ENCODE measurements at regions not wholly inside any gene's neighbourhood (a gene's known extent, or its start where the extent isn't known, plus 50 kb on each side); places are given as distances from the start of the nearest gene placed in this dataset.

DNA sequence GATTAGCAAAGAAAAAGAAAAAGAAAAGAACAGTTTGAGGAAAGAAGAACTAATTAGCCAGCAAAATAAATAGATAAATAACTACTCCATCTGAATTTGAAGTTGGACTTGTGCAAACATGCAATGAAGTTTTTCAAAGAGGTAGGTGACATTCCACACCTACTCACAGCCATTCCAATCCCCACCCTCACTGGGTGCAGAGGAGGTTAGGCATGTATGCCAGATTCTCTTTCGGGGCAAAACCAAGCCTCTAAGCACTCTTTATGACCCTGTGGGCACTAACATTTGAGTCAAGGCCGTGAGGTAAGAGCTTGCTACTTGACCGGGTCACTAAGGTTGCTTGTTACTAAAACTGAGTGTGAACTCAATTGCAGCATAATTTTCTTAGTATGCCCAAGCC, 108.4 kb upstream of the SEMA3A start:
- DNase-seq (no peak), ATAC-seq (no peak)
- Mint-ChIP-seq H3K27ac (no peak overlapping the region), H3K36me3 (no peaks in the 10 kb centered on the region), H3K4me1 (no peaks in the 10 kb centered on the region), H3K4me3 (no peak overlapping the region), H3K27me3 (no peaks in the 10 kb centered on the region), H3K9me3 (peaks cover 0 to 1% (median 0%) of the 10 kb centered on the region in 11 donors)
- Histone ChIP-seq H3K4me3 (ENCODE audit: low read length) (no peak overlapping the region), H3K9me3 (ENCODE audit: control insufficient read depth in 2 of 3, low read length in 3 of 3) (no peaks in the 10 kb centered on the region), H3K27ac (ENCODE audit: low read depth, low read length) (no peak overlapping the region), H3K4me1 (ENCODE audit: control insufficient read depth in 2 of 2, insufficient read depth in 2 of 2, low read length in 2 of 2) (no peaks in the 10 kb centered on the region), H3K27me3 (ENCODE audit: control insufficient read depth in 2 of 2, insufficient read depth in 2 of 2, low read length in 2 of 2) (no peaks in the 10 kb centered on the region), H3K36me3 (ENCODE audit: control insufficient read depth in 2 of 3, insufficient read depth in 3 of 3, low read length in 3 of 3) (no peaks in the 10 kb centered on the region)
- POLR2A ChIA-PET = no interaction called here
- CTCF ChIA-PET = no interaction called here
- intact Hi-C loops (cut with micrococcal nuclease) = no loop called here

DNA sequence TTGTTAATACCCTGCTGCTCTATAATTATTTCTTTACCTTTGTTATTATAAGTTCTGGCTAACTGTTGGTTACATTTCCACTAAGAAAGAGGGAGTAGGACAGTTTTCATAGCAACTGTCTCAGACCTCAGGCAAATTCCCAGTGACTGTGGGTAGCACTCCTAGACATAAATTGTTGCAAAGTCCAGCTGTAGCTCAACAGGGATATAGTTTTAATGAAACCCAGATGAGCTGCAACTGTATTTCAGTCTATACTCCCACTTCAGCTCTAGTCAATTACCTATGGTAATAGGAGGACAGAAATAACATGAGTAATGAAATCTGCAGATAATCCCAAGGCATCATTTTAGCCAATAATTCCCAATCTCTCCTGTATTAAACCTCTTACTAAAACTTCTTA, 103.0 kb upstream of the SEMA3A start:
- Histone ChIP-seq H3K9me3 (ENCODE audit: control insufficient read depth in 2 of 3, low read length in 3 of 3) (no peaks in the 10 kb centered on the region), H3K4me3 (ENCODE audit: low read length) (no peak overlapping the region), H3K36me3 (ENCODE audit: control insufficient read depth in 2 of 3, insufficient read depth in 3 of 3, low read length in 3 of 3) (no peaks in the 10 kb centered on the region), H3K27me3 (ENCODE audit: control insufficient read depth in 2 of 2, insufficient read depth in 2 of 2, low read length in 2 of 2) (no peaks in the 10 kb centered on the region), H3K27ac (ENCODE audit: low read depth, low read length) (no peak overlapping the region), H3K4me1 (ENCODE audit: control insufficient read depth in 2 of 2, insufficient read depth in 2 of 2, low read length in 2 of 2) (no peaks in the 10 kb centered on the region)
- peaks cover 0 to 1% (median 0%) of the 10 kb centered on the region in 11 donors for H3K9me3 Mint-ChIP-seq
- ChIA-PET POLR2A (no interaction called here), CTCF (no interaction called here)
- H3K36me3 Mint-ChIP-seq = no peaks in the 10 kb centered on the region
- intact Hi-C loops (cut with micrococcal nuclease) = loop anchor here in 1 of 2 donors (5.0 kb wide), 1 partner anchor 75 kb away; no protein-coding TSS in a partner anchor
- DNase-seq (no peak), ATAC-seq (no peak)
- H3K4me1 Mint-ChIP-seq = no peaks in the 10 kb centered on the region
- no peak overlapping the region for H3K27ac Mint-ChIP-seq
- no peaks in the 10 kb centered on the region for H3K27me3 Mint-ChIP-seq
- H3K4me3 Mint-ChIP-seq = no peak overlapping the region

DNA sequence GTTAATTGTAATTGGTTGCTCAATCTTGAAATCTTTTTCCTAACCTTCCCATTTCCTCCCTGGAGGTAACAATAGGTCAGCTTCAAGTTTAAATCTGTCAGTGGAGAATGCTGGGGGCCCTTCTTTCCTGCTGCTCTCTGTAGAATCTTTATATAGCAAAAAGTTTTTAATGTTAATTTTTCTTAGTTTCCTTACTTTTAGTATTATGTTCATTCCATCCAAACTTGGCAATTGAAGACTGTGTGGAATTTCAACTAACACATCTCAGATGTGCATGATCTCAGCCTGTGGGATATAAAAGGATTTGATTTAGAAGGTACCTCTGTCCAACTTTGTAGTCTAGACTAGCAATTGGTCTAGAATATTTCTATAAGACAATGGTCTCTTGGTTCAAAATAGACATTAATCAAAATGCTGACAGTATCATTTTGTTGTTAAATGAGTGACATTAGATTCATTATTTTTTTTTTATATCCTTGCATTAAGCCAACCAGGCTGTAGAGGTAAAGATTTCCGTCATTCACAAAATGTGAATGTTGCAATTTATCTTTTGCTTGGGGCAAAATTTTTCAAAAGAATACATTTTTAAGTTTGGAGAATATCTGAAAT, 100.4 kb upstream of the SEMA3A start:
- no peaks in the 10 kb centered on the region for H3K27me3 ChIP-seq (ENCODE audit: control insufficient read depth in 2 of 2, insufficient read depth in 2 of 2, low read length in 2 of 2)
- POLR2A ChIA-PET = no interaction called here
- no peak for DNase-seq
- no peaks in the 10 kb centered on the region for H3K4me1 ChIP-seq (ENCODE audit: control insufficient read depth in 2 of 2, insufficient read depth in 2 of 2, low read length in 2 of 2)
- no peak overlapping the region for H3K4me3 ChIP-seq (ENCODE audit: low read length)
- H3K36me3 Mint-ChIP-seq = no peaks in the 10 kb centered on the region
- no peak for ATAC-seq
- no peaks in the 10 kb centered on the region for H3K9me3 ChIP-seq (ENCODE audit: control insufficient read depth in 2 of 3, low read length in 3 of 3)
- CTCF ChIA-PET = no interaction called here
- no peak overlapping the region for H3K27ac Mint-ChIP-seq
- H3K9me3 Mint-ChIP-seq = peaks cover 0 to 1% (median 0%) of the 10 kb centered on the region in 11 donors
- intact Hi-C loops (cut with micrococcal nuclease) = loop anchor here in 1 of 2 donors (5.0 kb wide), 1 partner anchor 73 kb away; no protein-coding TSS in a partner anchor
- no peaks in the 10 kb centered on the region for H3K36me3 ChIP-seq (ENCODE audit: control insufficient read depth in 2 of 3, insufficient read depth in 3 of 3, low read length in 3 of 3)
- no peak overlapping the region for H3K4me3 Mint-ChIP-seq
- no peaks in the 10 kb centered on the region for H3K4me1 Mint-ChIP-seq
- no peak overlapping the region for H3K27ac ChIP-seq (ENCODE audit: low read depth, low read length)
- H3K27me3 Mint-ChIP-seq = no peaks in the 10 kb centered on the region

DNA sequence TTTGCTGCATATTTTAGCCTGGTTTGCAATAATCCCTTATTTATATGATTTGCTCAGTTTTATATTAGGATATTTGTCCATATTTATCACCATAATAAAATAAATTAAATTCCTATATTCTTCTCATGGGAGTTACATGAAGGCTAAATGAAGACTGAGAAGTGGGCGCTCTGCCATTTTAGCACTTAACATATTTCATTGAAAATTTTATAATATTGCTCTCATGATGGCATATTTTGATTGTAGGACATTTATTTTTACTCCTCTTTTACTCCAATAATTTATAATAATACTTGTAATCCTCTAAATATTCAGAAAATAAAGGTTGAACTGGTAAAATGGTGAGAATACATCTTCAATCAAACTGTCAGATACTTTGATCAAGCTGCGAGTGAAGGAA, 99.8 kb upstream of the SEMA3A start:
- ChIA-PET POLR2A (no interaction called here), CTCF (no interaction called here)
- no peaks in the 10 kb centered on the region for H3K36me3 ChIP-seq (ENCODE audit: control insufficient read depth in 2 of 3, insufficient read depth in 3 of 3, low read length in 3 of 3)
- intact Hi-C loops (cut with micrococcal nuclease) = no loop called here
- H3K4me1 ChIP-seq (ENCODE audit: control insufficient read depth in 2 of 2, insufficient read depth in 2 of 2, low read length in 2 of 2) = no peaks in the 10 kb centered on the region
- DNase-seq (no peak), ATAC-seq (no peak)
- H3K27ac Mint-ChIP-seq = no peak overlapping the region
- H3K4me1 Mint-ChIP-seq = no peaks in the 10 kb centered on the region
- no peaks in the 10 kb centered on the region for H3K36me3 Mint-ChIP-seq
- no peaks in the 10 kb centered on the region for H3K27me3 ChIP-seq (ENCODE audit: control insufficient read depth in 2 of 2, insufficient read depth in 2 of 2, low read length in 2 of 2)
- peaks cover 0 to 1% (median 0%) of the 10 kb centered on the region in 11 donors for H3K9me3 Mint-ChIP-seq
- H3K27me3 Mint-ChIP-seq = no peaks in the 10 kb centered on the region
- H3K4me3 ChIP-seq (ENCODE audit: low read length) = no peak overlapping the region
- no peak overlapping the region for H3K4me3 Mint-ChIP-seq
- H3K27ac ChIP-seq (ENCODE audit: low read depth, low read length) = no peak overlapping the region
- H3K9me3 ChIP-seq (ENCODE audit: control insufficient read depth in 2 of 3, low read length in 3 of 3) = no peaks in the 10 kb centered on the region

DNA sequence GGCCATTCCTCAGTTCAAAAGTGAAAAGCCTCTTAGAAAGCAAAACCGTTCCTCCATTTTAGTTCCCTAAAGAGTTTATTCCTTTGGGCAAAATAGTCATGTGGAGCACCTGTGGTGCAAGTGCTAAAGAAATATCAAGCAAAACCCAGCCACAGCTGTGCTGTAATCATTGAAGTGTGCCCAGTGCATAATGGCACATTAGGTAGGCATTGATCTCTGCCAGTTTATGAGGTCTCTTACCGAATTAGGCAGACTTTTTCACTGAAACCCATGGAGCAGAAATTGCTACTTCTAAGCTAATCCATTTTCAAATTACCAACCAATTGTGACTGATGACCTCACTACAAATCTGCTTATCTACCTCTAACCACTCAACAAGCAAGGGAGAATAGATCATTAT, 97.2 kb upstream of the SEMA3A start:
- ChIA-PET POLR2A (no interaction called here), CTCF (no interaction called here)
- no peak overlapping the region for H3K4me3 ChIP-seq (ENCODE audit: low read length)
- Mint-ChIP-seq H3K27ac (no peak overlapping the region), H3K27me3 (peaks cover 0 to 5% (median 0%) of the 10 kb centered on the region in 5 donors), H3K36me3 (no peaks in the 10 kb centered on the region), H3K9me3 (no peaks in the 10 kb centered on the region), H3K4me3 (no peak overlapping the region), H3K4me1 (no peaks in the 10 kb centered on the region)
- no peak for DNase-seq
- no peaks in the 10 kb centered on the region for H3K36me3 ChIP-seq (ENCODE audit: control insufficient read depth in 2 of 3, insufficient read depth in 3 of 3, low read length in 3 of 3)
- H3K27me3 ChIP-seq (ENCODE audit: control insufficient read depth in 2 of 2, insufficient read depth in 2 of 2, low read length in 2 of 2) = no peaks in the 10 kb centered on the region
- intact Hi-C loops (cut with micrococcal nuclease) = no loop called here
- ATAC-seq = no peak
- H3K27ac ChIP-seq (ENCODE audit: low read depth, low read length) = no peak overlapping the region
- no peaks in the 10 kb centered on the region for H3K4me1 ChIP-seq (ENCODE audit: control insufficient read depth in 2 of 2, insufficient read depth in 2 of 2, low read length in 2 of 2)
- H3K9me3 ChIP-seq (ENCODE audit: control insufficient read depth in 2 of 3, low read length in 3 of 3) = no peaks in the 10 kb centered on the region

DNA sequence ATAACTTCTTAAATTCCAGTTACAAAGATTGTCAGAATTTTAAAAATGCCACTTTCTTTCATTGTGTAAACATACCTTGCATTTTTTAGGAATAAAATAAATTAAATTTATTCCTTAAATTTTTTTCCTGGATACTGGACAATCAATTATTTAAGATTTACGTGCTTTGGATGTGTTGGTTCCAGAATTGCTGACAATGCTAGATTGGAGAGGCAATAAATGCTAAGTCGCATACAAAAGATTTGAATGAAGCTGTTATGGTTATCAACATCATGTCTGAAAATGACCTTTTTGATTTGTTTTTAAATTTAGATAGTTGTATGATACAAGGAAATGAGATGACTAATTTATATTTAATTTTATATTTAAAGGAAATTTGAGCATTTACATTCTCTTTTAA, 89.2 kb upstream of the SEMA3A start:
- Histone ChIP-seq H3K36me3 (ENCODE audit: control insufficient read depth in 2 of 3, insufficient read depth in 3 of 3, low read length in 3 of 3) (no peaks in the 10 kb centered on the region), H3K27ac (ENCODE audit: low read depth, low read length) (no peak overlapping the region), H3K9me3 (ENCODE audit: control insufficient read depth in 2 of 3, low read length in 3 of 3) (no peaks in the 10 kb centered on the region), H3K4me1 (ENCODE audit: control insufficient read depth in 2 of 2, insufficient read depth in 2 of 2, low read length in 2 of 2) (no peaks in the 10 kb centered on the region), H3K27me3 (ENCODE audit: control insufficient read depth in 2 of 2, insufficient read depth in 2 of 2, low read length in 2 of 2) (no peaks in the 10 kb centered on the region), H3K4me3 (ENCODE audit: low read length) (no peak overlapping the region)
- Mint-ChIP-seq H3K4me1 (no peaks in the 10 kb centered on the region), H3K36me3 (no peaks in the 10 kb centered on the region), H3K9me3 (peaks cover 0 to 1% (median 0%) of the 10 kb centered on the region in 11 donors), H3K4me3 (no peak overlapping the region), H3K27me3 (peaks cover 0 to 5% (median 0%) of the 10 kb centered on the region in 5 donors), H3K27ac (no peak overlapping the region)
- ATAC-seq (no peak), DNase-seq (no peak)
- POLR2A ChIA-PET = interaction anchor here (0.6 kb wide), 1 partner anchor 157 kb away, joined by 5 read pairs; no protein-coding TSS in a partner anchor
- intact Hi-C loops (cut with micrococcal nuclease) = no loop called here
- CTCF ChIA-PET = no interaction called here

DNA sequence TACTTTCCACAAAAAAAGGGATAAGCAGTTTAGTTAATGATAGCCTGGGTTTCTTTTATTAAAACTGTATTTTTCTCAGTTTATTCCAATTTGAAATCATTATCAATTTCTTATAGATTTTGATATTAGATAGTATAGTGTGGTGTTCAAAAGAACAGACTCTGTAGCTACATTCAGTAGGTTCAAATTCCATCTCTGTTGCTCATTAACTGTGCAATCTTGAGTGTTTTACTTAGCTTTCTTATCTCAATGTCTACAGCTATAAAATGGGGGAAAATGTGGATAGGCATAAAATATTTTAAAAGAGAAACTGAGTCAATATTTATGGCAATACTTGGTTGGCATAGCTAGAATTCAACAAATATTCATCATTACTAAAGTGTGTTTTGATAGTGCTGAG, 86.9 kb upstream of the SEMA3A start:
- H3K9me3 Mint-ChIP-seq = peaks cover 0 to 1% (median 0%) of the 10 kb centered on the region in 11 donors
- POLR2A ChIA-PET = no interaction called here
- H3K4me3 Mint-ChIP-seq = no peak overlapping the region
- H3K9me3 ChIP-seq (ENCODE audit: control insufficient read depth in 2 of 3, low read length in 3 of 3) = no peaks in the 10 kb centered on the region
- H3K4me3 ChIP-seq (ENCODE audit: low read length) = no peak overlapping the region
- DNase-seq (no peak), ATAC-seq (no peak)
- no peak overlapping the region for H3K27ac ChIP-seq (ENCODE audit: low read depth, low read length)
- H3K27me3 ChIP-seq (ENCODE audit: control insufficient read depth in 2 of 2, insufficient read depth in 2 of 2, low read length in 2 of 2) = no peaks in the 10 kb centered on the region
- no peaks in the 10 kb centered on the region for H3K36me3 ChIP-seq (ENCODE audit: control insufficient read depth in 2 of 3, insufficient read depth in 3 of 3, low read length in 3 of 3)
- H3K4me1 Mint-ChIP-seq = peaks cover 0 to 1% (median 0%) of the 10 kb centered on the region in 7 donors
- peaks cover 0 to 5% (median 0%) of the 10 kb centered on the region in 5 donors for H3K27me3 Mint-ChIP-seq
- H3K4me1 ChIP-seq (ENCODE audit: control insufficient read depth in 2 of 2, insufficient read depth in 2 of 2, low read length in 2 of 2) = no peaks in the 10 kb centered on the region
- intact Hi-C loops (cut with micrococcal nuclease) = no loop called here
- H3K36me3 Mint-ChIP-seq = no peaks in the 10 kb centered on the region
- H3K27ac Mint-ChIP-seq = no peak overlapping the region
- CTCF ChIA-PET = no interaction called here

Data from naive thymus-derived CD4-positive, alpha-beta T cell (primary cell).